H9 (cell line): ENCODE measurements at regions not wholly inside any gene's neighbourhood (a gene's known extent, or its start where the extent isn't known, plus 50 kb on each side); places are given as distances from the start of the nearest gene placed in this dataset.

ENCODE experiments used
- DNase-seq: peaks from one replicate; pipeline ENCODE4 v3.0.0-alpha.2; 2017
- H2AFZ ChIP-seq: one replicate; pipeline ENCODE4 v1.6.1; 2013; ENCODE audit warnings: mild to moderate bottlenecking, low read length, control low read depth, moderate library complexity
- H2AK5ac ChIP-seq: 2 replicates; pipeline ENCODE4 v1.6.1; 2013; ENCODE audit warnings: low read length, control low read depth, mixed read lengths; ENCODE audit not compliant: insufficient read length
- H2BK120ac ChIP-seq: one replicate; pipeline ENCODE4 v1.6.1; 2013; ENCODE audit warnings: low read depth, mild to moderate bottlenecking, low read length, control low read depth, inconsistent platforms; ENCODE audit not compliant: poor library complexity, severe bottlenecking
- H2BK12ac ChIP-seq: 2 replicates; pipeline ENCODE4 v1.6.1; 2013; ENCODE audit warnings: low read length, control low read depth, mixed read lengths, low read depth; ENCODE audit not compliant: insufficient read length
- H2BK15ac ChIP-seq: 2 replicates; pipeline ENCODE4 v1.6.1; 2013; ENCODE audit warnings: low read depth, low read length, control low read depth
- H2BK20ac ChIP-seq: one replicate; pipeline ENCODE4 v1.6.1; 2013; ENCODE audit warnings: low read depth, mild to moderate bottlenecking, low read length, control low read depth, inconsistent platforms; ENCODE audit not compliant: poor library complexity, severe bottlenecking
- H2BK5ac ChIP-seq: 2 replicates; pipeline ENCODE4 v1.6.1; 2013; ENCODE audit warnings: low read length, control low read depth, mixed read lengths; ENCODE audit not compliant: insufficient read length
- H3K14ac ChIP-seq: 2 replicates; pipeline ENCODE4 v1.6.1; 2013; ENCODE audit warnings: low read length, control low read depth; ENCODE audit not compliant: insufficient read depth
- H3K18ac ChIP-seq: 2 replicates; pipeline ENCODE4 v1.6.1; 2013; ENCODE audit warnings: low read depth, mild to moderate bottlenecking, mixed read lengths, low read length, control low read depth; ENCODE audit not compliant: insufficient read length
- H3K23ac ChIP-seq: 2 replicates; pipeline ENCODE4 v1.6.1; 2013; ENCODE audit warnings: low read length, control low read depth, mixed read lengths, low read depth; ENCODE audit not compliant: insufficient read length
- H3K23me2 ChIP-seq: 2 replicates; pipeline ENCODE4 v1.6.1; 2013; ENCODE audit warnings: low read depth, mild to moderate bottlenecking, mixed read lengths, low read length, control low read depth; ENCODE audit not compliant: insufficient read length, poor library complexity, severe bottlenecking
- H3K27ac ChIP-seq: 2 replicates; pipeline ENCODE4 v1.5.1; 2013; ENCODE audit warnings: low read length, control low read depth, mixed read lengths, low read depth; ENCODE audit not compliant: insufficient read length
- H3K27me3 ChIP-seq: 2 replicates; pipeline ENCODE4 v1.6.1; 2013; ENCODE audit warnings: low read length, control low read depth, inconsistent platforms; ENCODE audit not compliant: insufficient read depth
- H3K4ac ChIP-seq: 2 replicates; pipeline ENCODE4 v1.6.1; 2013; ENCODE audit warnings: low read depth, mild to moderate bottlenecking, control low read depth, inconsistent platforms, low read length, moderate library complexity
- H3K4me1 ChIP-seq: 2 replicates; pipeline ENCODE4 v1.6.1; 2013; ENCODE audit warnings: low read length, control low read depth, inconsistent platforms; ENCODE audit not compliant: insufficient read depth
- H3K4me2 ChIP-seq: 2 replicates; pipeline ENCODE4 v1.6.1; 2013; ENCODE audit warnings: low read length, control low read depth, mixed read lengths; ENCODE audit not compliant: insufficient read length, insufficient read depth
- H3K56ac ChIP-seq: 2 replicates; pipeline ENCODE4 v1.6.1; 2013; ENCODE audit warnings: low read depth, mild to moderate bottlenecking, mixed read lengths, low read length, control low read depth; ENCODE audit not compliant: insufficient read length
- H3K79me1 ChIP-seq: 2 replicates; pipeline ENCODE4 v1.6.1; 2013; ENCODE audit warnings: low read depth, mild to moderate bottlenecking, moderate library complexity, low read length, control low read depth, inconsistent platforms; ENCODE audit not compliant: insufficient read depth, poor library complexity, severe bottlenecking
- H3K79me2 ChIP-seq: 2 replicates; pipeline ENCODE4 v1.6.1; 2013; ENCODE audit warnings: low read length, control low read depth, inconsistent platforms; ENCODE audit not compliant: insufficient read depth
- H3K9ac ChIP-seq: 2 replicates; pipeline ENCODE4 v1.6.1; 2013; ENCODE audit warnings: low read length, control low read depth, mixed read lengths; ENCODE audit not compliant: insufficient read length; ENCODE audit errors: extremely low read depth
- H3K9me3 ChIP-seq: one replicate; pipeline ENCODE4 v1.6.1; 2013; ENCODE audit warnings: low read depth, low read length, inconsistent platforms; ENCODE audit not compliant: control insufficient read depth
- H3T11ph ChIP-seq: one replicate; pipeline ENCODE4 v1.6.1; 2013; ENCODE audit warnings: mild to moderate bottlenecking, low read length, control low read depth, inconsistent platforms
- H4K20me1 ChIP-seq: one replicate; pipeline ENCODE4 v1.6.1; 2013; ENCODE audit not compliant: control insufficient read depth, insufficient read length, insufficient read depth
- H4K5ac ChIP-seq: 2 replicates; pipeline ENCODE4 v1.6.1; 2013; ENCODE audit warnings: low read depth, mild to moderate bottlenecking, mixed read lengths, low read length, control low read depth; ENCODE audit not compliant: insufficient read length
- H4K8ac ChIP-seq: replicated peaks from 2 replicates; pipeline ENCODE4 v1.6.1; 2013; ENCODE audit warnings: low read length, control low read depth, mixed read lengths, low read depth; ENCODE audit not compliant: insufficient read length
- H4K91ac ChIP-seq: 2 replicates; pipeline ENCODE4 v1.6.1; 2013; ENCODE audit warnings: low read depth, mild to moderate bottlenecking, moderate library complexity, mixed read lengths, low read length, control low read depth; ENCODE audit not compliant: insufficient read length
- H3K27ac Mint-ChIP-seq, 3 experiments: 2 replicates in 2 of 3; 3 replicates in 1 of 3; pipeline ENCODE4 v1.8.0; 2020 to 2021; ENCODE audit warnings: mixed read lengths in 3 of 3, mild to moderate bottlenecking in 1 of 3, moderate library complexity in 1 of 3
- H3K27me3 Mint-ChIP-seq: 2 replicates; pipeline ENCODE4 v1.8.0; 2021; ENCODE audit warnings: low read depth, mild to moderate bottlenecking, moderate library complexity, mixed read lengths
- H3K36me3 Mint-ChIP-seq, 3 experiments: 2 replicates in 2 of 3; 3 replicates in 1 of 3; pipeline ENCODE4 v1.8.0; 2020 to 2021; ENCODE audit warnings: low read depth in 3 of 3, mixed read lengths in 3 of 3; ENCODE audit not compliant: insufficient read depth in 1 of 3
- H3K4me1 Mint-ChIP-seq, 2 experiments: 2 replicates each; pipeline ENCODE4 v1.8.0; 2020; ENCODE audit warnings: mixed read lengths in 2 of 2
- H3K4me3 Mint-ChIP-seq, 2 experiments: 2 replicates in 1 of 2; 3 replicates in 1 of 2; pipeline ENCODE4 v1.8.0; 2020 to 2021; ENCODE audit warnings: mild to moderate bottlenecking in 2 of 2, mixed read lengths in 2 of 2, moderate library complexity in 1 of 2
- H3K9me3 Mint-ChIP-seq, 2 experiments: 2 replicates in 1 of 2; 3 replicates in 1 of 2; pipeline ENCODE4 v1.8.0; 2020; ENCODE audit warnings: mild to moderate bottlenecking in 2 of 2, mixed read lengths in 2 of 2, moderate library complexity in 1 of 2
- WGBS: extraction: QIAGEN DNeasy Blood & Tissue Kit; methylation state at CpG from one replicate; pipeline ENCODE4 v1.1.7; 2013; ENCODE audit warnings: missing lambda C conversion rate, low lambda C conversion rate, mixed read lengths; ENCODE audit not compliant: insufficient read length; ENCODE audit errors: extremely low coverage; 5-methylcytosine and 5-hydroxymethylcytosine counted together
- TF ChIP-seq, protein P1 (sequence below): fragments of 200-600 bp; sonication (generic); conservative IDR thresholded peaks from 3 replicates; pipeline ENCODE4 v1.8.0; 2021; ENCODE audit warnings: antibody characterized with exemption, mild to moderate bottlenecking

DNA sequence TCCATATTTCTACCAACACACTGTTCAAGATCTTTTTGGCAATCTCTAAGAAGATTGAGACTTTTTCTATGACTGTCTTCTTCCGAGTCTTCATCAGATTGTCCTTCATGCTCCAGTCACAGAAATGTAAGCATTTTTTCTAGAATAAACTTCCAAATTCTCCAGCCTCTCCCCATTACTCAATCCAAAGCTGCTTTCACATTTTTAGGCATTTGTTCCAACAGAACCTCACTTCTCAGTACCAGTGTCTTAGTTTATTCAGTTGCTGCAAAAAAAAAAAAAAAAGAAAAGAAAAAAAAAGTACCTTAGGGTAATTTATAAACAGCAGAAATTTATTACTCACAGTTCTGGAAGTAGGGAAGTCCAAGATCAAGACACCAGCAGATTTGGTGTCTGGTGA, 290.8 kb upstream of the NOVA1 start:
- DNase-seq: no peak
- H3K4me1 ChIP-seq: no peaks in the 10 kb centered on the region
- H2BK5ac ChIP-seq: no peak overlapping the region
- Mint-ChIP-seq H3K9me3 (peaks cover 9% of the 10 kb centered on the region in 2 experiments), H3K27me3 (no peaks in the 10 kb centered on the region), H3K4me3 (no peak overlapping the region), H3K27ac (no peak overlapping the region), H3K36me3 (peaks cover 0 to 5% (median 0%) of the 10 kb centered on the region in 3 experiments; a peak in 1 of 7 replicates), H3K4me1 (no peaks in the 10 kb centered on the region)
- H3K4ac ChIP-seq: no peak overlapping the region
- H2BK12ac ChIP-seq: no peak overlapping the region
- H3K4me2 ChIP-seq: no peak overlapping the region
- no peak overlapping the region for H3K23ac ChIP-seq
- no peak overlapping the region for H2BK20ac ChIP-seq
- H4K5ac ChIP-seq: no peak overlapping the region
- H4K20me1 ChIP-seq: no peaks in the 10 kb centered on the region
- H3T11ph ChIP-seq: no peak overlapping the region
- H3K18ac ChIP-seq: no peak overlapping the region
- no peaks in the 10 kb centered on the region for H3K27me3 ChIP-seq
- TF ChIP-seq, protein P1, sequence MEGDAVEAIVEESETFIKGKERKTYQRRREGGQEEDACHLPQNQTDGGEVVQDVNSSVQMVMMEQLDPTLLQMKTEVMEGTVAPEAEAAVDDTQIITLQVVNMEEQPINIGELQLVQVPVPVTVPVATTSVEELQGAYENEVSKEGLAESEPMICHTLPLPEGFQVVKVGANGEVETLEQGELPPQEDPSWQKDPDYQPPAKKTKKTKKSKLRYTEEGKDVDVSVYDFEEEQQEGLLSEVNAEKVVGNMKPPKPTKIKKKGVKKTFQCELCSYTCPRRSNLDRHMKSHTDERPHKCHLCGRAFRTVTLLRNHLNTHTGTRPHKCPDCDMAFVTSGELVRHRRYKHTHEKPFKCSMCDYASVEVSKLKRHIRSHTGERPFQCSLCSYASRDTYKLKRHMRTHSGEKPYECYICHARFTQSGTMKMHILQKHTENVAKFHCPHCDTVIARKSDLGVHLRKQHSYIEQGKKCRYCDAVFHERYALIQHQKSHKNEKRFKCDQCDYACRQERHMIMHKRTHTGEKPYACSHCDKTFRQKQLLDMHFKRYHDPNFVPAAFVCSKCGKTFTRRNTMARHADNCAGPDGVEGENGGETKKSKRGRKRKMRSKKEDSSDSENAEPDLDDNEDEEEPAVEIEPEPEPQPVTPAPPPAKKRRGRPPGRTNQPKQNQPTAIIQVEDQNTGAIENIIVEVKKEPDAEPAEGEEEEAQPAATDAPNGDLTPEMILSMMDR: no peak
- H3K27ac ChIP-seq: no peak overlapping the region
- H4K91ac ChIP-seq: no peak overlapping the region
- H4K8ac ChIP-seq: no peak overlapping the region
- H3K9ac ChIP-seq: no peak overlapping the region
- no peak overlapping the region for H3K56ac ChIP-seq
- no peaks in the 10 kb centered on the region for H3K9me3 ChIP-seq
- no peak overlapping the region for H2BK15ac ChIP-seq
- H2AFZ ChIP-seq: no peak overlapping the region
- no CpG with 5 or more reads among the region's 1 CpG for WGBS
- H3K79me2 ChIP-seq: no peaks in the 10 kb centered on the region
- H3K23me2 ChIP-seq: no peaks in the 10 kb centered on the region
- H2BK120ac ChIP-seq: no peak overlapping the region
- H2AK5ac ChIP-seq: no peak overlapping the region
- H3K14ac ChIP-seq: no peak overlapping the region
- no peaks in the 10 kb centered on the region for H3K79me1 ChIP-seq
